HCT116 (cell line): ENCODE measurements at regions not wholly inside any gene's neighbourhood (a gene's known extent, or its start where the extent isn't known, plus 50 kb on each side); places are given as distances from the start of the nearest gene placed in this dataset.

ENCODE experiments used
- TF ChIP-seq, protein P1 (sequence below): IDR thresholded peaks from 2 replicates; pipeline ENCODE4 v1.6.1; 2011; ENCODE audit warnings: mild to moderate bottlenecking, low read length, moderate library complexity; ENCODE audit not compliant: insufficient replicate concordance; ENCODE audit errors: extremely low read depth
- TF ChIP-seq, protein P2 (sequence below): IDR thresholded peaks from 2 replicates; pipeline ENCODE4 v1.6.1; 2012
- TF ChIP-seq, protein P3 (sequence below), 3 experiments: fragments of 200-600 bp in 1 of 3; sonication (generic) in 1 of 3; IDR thresholded peaks in 2 of 3; conservative IDR thresholded peaks in 1 of 3; 2 replicates each; pipeline ENCODE4 v1.5.1; 2012 to 2017; ENCODE audit warnings: low read depth in 2 of 3, low read length in 2 of 3, antibody characterized with exemption in 1 of 3, borderline replicate concordance in 1 of 3, control low read depth in 1 of 3, mild to moderate bottlenecking in 1 of 3, mixed read lengths in 1 of 3, mixed run types in 1 of 3, moderate library complexity in 1 of 3; ENCODE audit not compliant: insufficient read depth in 1 of 3

DNA sequence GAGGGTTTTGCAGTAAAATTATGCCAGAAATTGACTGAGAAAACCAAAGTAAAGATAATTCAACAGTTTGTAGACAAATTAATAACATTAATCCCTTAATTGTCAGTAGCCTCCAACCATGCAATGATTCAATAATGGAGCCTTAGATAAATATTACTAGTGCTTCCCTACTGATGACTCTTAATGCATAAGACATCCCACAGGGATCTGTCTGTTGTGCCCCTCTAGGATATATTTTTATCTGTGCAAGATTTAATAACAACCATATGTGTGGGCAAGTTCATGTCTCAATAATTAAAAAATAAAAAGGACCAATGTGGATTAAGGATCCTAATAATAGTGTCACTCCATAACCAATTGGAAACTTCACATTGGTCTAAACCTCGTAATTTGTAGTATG, 230.3 kb upstream of the TCF4 start:
- TF ChIP-seq, protein P1, sequence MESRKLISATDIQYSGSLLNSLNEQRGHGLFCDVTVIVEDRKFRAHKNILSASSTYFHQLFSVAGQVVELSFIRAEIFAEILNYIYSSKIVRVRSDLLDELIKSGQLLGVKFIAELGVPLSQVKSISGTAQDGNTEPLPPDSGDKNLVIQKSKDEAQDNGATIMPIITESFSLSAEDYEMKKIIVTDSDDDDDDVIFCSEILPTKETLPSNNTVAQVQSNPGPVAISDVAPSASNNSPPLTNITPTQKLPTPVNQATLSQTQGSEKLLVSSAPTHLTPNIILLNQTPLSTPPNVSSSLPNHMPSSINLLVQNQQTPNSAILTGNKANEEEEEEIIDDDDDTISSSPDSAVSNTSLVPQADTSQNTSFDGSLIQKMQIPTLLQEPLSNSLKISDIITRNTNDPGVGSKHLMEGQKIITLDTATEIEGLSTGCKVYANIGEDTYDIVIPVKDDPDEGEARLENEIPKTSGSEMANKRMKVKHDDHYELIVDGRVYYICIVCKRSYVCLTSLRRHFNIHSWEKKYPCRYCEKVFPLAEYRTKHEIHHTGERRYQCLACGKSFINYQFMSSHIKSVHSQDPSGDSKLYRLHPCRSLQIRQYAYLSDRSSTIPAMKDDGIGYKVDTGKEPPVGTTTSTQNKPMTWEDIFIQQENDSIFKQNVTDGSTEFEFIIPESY = no peak
- TF ChIP-seq, protein P2, sequence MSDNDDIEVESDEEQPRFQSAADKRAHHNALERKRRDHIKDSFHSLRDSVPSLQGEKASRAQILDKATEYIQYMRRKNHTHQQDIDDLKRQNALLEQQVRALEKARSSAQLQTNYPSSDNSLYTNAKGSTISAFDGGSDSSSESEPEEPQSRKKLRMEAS = no peak
- TF ChIP-seq, protein P3, sequence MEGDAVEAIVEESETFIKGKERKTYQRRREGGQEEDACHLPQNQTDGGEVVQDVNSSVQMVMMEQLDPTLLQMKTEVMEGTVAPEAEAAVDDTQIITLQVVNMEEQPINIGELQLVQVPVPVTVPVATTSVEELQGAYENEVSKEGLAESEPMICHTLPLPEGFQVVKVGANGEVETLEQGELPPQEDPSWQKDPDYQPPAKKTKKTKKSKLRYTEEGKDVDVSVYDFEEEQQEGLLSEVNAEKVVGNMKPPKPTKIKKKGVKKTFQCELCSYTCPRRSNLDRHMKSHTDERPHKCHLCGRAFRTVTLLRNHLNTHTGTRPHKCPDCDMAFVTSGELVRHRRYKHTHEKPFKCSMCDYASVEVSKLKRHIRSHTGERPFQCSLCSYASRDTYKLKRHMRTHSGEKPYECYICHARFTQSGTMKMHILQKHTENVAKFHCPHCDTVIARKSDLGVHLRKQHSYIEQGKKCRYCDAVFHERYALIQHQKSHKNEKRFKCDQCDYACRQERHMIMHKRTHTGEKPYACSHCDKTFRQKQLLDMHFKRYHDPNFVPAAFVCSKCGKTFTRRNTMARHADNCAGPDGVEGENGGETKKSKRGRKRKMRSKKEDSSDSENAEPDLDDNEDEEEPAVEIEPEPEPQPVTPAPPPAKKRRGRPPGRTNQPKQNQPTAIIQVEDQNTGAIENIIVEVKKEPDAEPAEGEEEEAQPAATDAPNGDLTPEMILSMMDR (IDR thresholded peaks at IDR 0.05 in 2 of 3, conservative IDR thresholded peaks at IDR 0.05 in 1 of 3; ENCODE audit: borderline replicate concordance in 1 of 3, insufficient read depth in 1 of 3, low read depth in 2 of 3, low read length in 2 of 3) = no peak
